HCT116 (cell line): ENCODE measurements at regions not wholly inside any gene's neighbourhood (a gene's known extent, or its start where the extent isn't known, plus 50 kb on each side); places are given as distances from the start of the nearest gene placed in this dataset.

Experiments
- CEBPB ChIP-seq: IDR thresholded peaks from 2 replicates; pipeline ENCODE4 v1.6.1; 2012; ENCODE audit warnings: low read depth
- ELF1 ChIP-seq: IDR thresholded peaks from 2 replicates; pipeline ENCODE4 v1.6.1; 2012; ENCODE audit warnings: low read depth, borderline replicate concordance
- EZH2 ChIP-seq: fragments of 200-600 bp; sonication (generic); IDR thresholded peaks from 2 replicates; pipeline ENCODE4 v1.6.1; 2017; ENCODE audit warnings: antibody characterized with exemption, mixed run types
- EZH2phosphoT487 ChIP-seq: fragments of 200-600 bp; IDR thresholded peaks from 2 replicates; pipeline ENCODE4 v1.6.1; 2018; ENCODE audit warnings: antibody characterized with exemption, borderline replicate concordance
- JUND ChIP-seq: IDR thresholded peaks from 2 replicates; pipeline ENCODE4 v1.6.1; 2012
- POLR2A ChIP-seq: IDR thresholded peaks from 2 replicates; pipeline ENCODE4 v1.7.0; 2011; ENCODE audit warnings: borderline replicate concordance; ENCODE audit not compliant: insufficient read depth, insufficient read length; ENCODE audit errors: extremely low read depth
- POLR2AphosphoS5 ChIP-seq: IDR thresholded peaks from 2 replicates; pipeline ENCODE4 v1.6.1; 2011; ENCODE audit warnings: mild to moderate bottlenecking, low read depth, low read length, moderate library complexity
- SP1 ChIP-seq: IDR thresholded peaks from 2 replicates; pipeline ENCODE4 v1.6.1; 2012; ENCODE audit warnings: low read depth
- ZNF274 ChIP-seq: fragments of 200-500 bp; sonication (Bioruptor generic); IDR thresholded peaks from 2 replicates; pipeline ENCODE4 v1.6.1; 2014; ENCODE audit warnings: mild to moderate bottlenecking, low read depth, low read length, inconsistent platforms
- TF ChIP-seq, protein P1 (sequence below), 3 experiments: fragments of 200-600 bp in 1 of 3; sonication (generic) in 1 of 3; IDR thresholded peaks in 2 of 3; conservative IDR thresholded peaks in 1 of 3; 2 replicates each; pipeline ENCODE4 v1.5.1; 2012 to 2017; ENCODE audit warnings: low read depth in 2 of 3, low read length in 2 of 3, antibody characterized with exemption in 1 of 3, borderline replicate concordance in 1 of 3, control low read depth in 1 of 3, mild to moderate bottlenecking in 1 of 3, mixed read lengths in 1 of 3, mixed run types in 1 of 3, moderate library complexity in 1 of 3; ENCODE audit not compliant: insufficient read depth in 1 of 3
- TF ChIP-seq, protein P2 (sequence below): IDR thresholded peaks from 2 replicates; pipeline ENCODE4 v1.6.1; 2012; ENCODE audit warnings: low read depth
- TF ChIP-seq, protein P3 (sequence below): IDR thresholded peaks from 2 replicates; pipeline ENCODE4 v1.6.1; 2012
- TF ChIP-seq, protein P4 (sequence below): IDR thresholded peaks from 2 replicates; pipeline ENCODE4 v1.6.1; 2011; ENCODE audit warnings: mild to moderate bottlenecking, low read length, moderate library complexity; ENCODE audit not compliant: insufficient replicate concordance; ENCODE audit errors: extremely low read depth

DNA sequence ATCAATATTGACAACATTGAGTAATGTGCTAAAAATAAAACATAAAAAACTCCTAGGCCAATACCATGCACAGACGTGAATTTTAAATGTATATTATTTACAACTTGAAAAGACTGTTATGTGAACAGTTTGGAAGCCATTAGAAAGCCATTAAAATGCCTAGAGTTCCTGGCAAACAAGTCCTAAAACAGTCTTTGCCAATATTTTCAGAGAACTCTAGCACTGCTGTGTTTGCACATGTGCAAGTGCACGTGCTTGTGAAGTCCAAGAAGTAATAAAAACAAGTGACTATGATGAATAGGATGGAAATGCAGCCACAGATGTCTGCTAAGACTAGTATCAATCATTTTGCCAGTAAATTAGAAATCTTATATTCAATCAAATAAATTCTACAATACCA, 1447.6 kb downstream of the GRIK2 start:
- TF ChIP-seq, protein P1, sequence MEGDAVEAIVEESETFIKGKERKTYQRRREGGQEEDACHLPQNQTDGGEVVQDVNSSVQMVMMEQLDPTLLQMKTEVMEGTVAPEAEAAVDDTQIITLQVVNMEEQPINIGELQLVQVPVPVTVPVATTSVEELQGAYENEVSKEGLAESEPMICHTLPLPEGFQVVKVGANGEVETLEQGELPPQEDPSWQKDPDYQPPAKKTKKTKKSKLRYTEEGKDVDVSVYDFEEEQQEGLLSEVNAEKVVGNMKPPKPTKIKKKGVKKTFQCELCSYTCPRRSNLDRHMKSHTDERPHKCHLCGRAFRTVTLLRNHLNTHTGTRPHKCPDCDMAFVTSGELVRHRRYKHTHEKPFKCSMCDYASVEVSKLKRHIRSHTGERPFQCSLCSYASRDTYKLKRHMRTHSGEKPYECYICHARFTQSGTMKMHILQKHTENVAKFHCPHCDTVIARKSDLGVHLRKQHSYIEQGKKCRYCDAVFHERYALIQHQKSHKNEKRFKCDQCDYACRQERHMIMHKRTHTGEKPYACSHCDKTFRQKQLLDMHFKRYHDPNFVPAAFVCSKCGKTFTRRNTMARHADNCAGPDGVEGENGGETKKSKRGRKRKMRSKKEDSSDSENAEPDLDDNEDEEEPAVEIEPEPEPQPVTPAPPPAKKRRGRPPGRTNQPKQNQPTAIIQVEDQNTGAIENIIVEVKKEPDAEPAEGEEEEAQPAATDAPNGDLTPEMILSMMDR (IDR thresholded peaks at IDR 0.05 in 2 of 3, conservative IDR thresholded peaks at IDR 0.05 in 1 of 3; ENCODE audit: borderline replicate concordance in 1 of 3, insufficient read depth in 1 of 3, low read depth in 2 of 3, low read length in 2 of 3) = no peak
- TF ChIP-seq SP1 = no peak
- TF ChIP-seq, protein P2, sequence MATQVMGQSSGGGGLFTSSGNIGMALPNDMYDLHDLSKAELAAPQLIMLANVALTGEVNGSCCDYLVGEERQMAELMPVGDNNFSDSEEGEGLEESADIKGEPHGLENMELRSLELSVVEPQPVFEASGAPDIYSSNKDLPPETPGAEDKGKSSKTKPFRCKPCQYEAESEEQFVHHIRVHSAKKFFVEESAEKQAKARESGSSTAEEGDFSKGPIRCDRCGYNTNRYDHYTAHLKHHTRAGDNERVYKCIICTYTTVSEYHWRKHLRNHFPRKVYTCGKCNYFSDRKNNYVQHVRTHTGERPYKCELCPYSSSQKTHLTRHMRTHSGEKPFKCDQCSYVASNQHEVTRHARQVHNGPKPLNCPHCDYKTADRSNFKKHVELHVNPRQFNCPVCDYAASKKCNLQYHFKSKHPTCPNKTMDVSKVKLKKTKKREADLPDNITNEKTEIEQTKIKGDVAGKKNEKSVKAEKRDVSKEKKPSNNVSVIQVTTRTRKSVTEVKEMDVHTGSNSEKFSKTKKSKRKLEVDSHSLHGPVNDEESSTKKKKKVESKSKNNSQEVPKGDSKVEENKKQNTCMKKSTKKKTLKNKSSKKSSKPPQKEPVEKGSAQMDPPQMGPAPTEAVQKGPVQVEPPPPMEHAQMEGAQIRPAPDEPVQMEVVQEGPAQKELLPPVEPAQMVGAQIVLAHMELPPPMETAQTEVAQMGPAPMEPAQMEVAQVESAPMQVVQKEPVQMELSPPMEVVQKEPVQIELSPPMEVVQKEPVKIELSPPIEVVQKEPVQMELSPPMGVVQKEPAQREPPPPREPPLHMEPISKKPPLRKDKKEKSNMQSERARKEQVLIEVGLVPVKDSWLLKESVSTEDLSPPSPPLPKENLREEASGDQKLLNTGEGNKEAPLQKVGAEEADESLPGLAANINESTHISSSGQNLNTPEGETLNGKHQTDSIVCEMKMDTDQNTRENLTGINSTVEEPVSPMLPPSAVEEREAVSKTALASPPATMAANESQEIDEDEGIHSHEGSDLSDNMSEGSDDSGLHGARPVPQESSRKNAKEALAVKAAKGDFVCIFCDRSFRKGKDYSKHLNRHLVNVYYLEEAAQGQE = no peak
- no peak for TF ChIP-seq CEBPB
- TF ChIP-seq EZH2phosphoT487 = no peak
- TF ChIP-seq JUND = no peak
- no peak for TF ChIP-seq POLR2A
- TF ChIP-seq, protein P3, sequence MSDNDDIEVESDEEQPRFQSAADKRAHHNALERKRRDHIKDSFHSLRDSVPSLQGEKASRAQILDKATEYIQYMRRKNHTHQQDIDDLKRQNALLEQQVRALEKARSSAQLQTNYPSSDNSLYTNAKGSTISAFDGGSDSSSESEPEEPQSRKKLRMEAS = no peak
- no peak for TF ChIP-seq ZNF274
- TF ChIP-seq, protein P4, sequence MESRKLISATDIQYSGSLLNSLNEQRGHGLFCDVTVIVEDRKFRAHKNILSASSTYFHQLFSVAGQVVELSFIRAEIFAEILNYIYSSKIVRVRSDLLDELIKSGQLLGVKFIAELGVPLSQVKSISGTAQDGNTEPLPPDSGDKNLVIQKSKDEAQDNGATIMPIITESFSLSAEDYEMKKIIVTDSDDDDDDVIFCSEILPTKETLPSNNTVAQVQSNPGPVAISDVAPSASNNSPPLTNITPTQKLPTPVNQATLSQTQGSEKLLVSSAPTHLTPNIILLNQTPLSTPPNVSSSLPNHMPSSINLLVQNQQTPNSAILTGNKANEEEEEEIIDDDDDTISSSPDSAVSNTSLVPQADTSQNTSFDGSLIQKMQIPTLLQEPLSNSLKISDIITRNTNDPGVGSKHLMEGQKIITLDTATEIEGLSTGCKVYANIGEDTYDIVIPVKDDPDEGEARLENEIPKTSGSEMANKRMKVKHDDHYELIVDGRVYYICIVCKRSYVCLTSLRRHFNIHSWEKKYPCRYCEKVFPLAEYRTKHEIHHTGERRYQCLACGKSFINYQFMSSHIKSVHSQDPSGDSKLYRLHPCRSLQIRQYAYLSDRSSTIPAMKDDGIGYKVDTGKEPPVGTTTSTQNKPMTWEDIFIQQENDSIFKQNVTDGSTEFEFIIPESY = no peak
- TF ChIP-seq POLR2AphosphoS5 = no peak
- TF ChIP-seq EZH2 = no peak
- no peak for TF ChIP-seq ELF1
